ENCODE measurements at regions not wholly inside any gene's neighbourhood (a gene's known extent, or its start where the extent isn't known, plus 50 kb on each side); places are given as distances from the start of the nearest gene placed in this dataset.

GRCh38 chr6:25138233-25138933 is 140.8 kb upstream of the CARMIL1 start:
- peaks cover 7 to 10% (median 7%) of the 10 kb centered on the region in 3 experiments; a peak in 5 of 7 replicates for H3K36me3 Mint-ChIP-seq (ENCODE audit: insufficient read depth in 1 of 3, low read depth in 3 of 3)
- no peak overlapping the region for H3K4ac ChIP-seq (ENCODE audit: low read depth, low read length)
- H3K4me2 ChIP-seq (ENCODE audit: insufficient read depth, insufficient read length, low read length): no peak overlapping the region
- H3K4me3 Mint-ChIP-seq: no peak overlapping the region
- H2BK12ac ChIP-seq (ENCODE audit: insufficient read length, low read depth, low read length): no peak overlapping the region
- H3K14ac ChIP-seq (ENCODE audit: insufficient read depth, low read length): no peak overlapping the region
- no peak overlapping the region for H3K18ac ChIP-seq (ENCODE audit: insufficient read length, low read depth, low read length)
- no peak overlapping the region for H3K27ac ChIP-seq (ENCODE audit: insufficient read length, low read depth, low read length)
- no peaks in the 10 kb centered on the region; the same call in 1 of the 2 replicates for H3K27me3 Mint-ChIP-seq (ENCODE audit: low read depth)
- no peak overlapping the region for H3K23ac ChIP-seq (ENCODE audit: insufficient read length, low read depth, low read length)
- no peaks in the 10 kb centered on the region for H4K20me1 ChIP-seq (ENCODE audit: control insufficient read depth, insufficient read depth, insufficient read length)
- no peaks in the 10 kb centered on the region for H3K27me3 ChIP-seq (ENCODE audit: insufficient read depth, low read length)
- no peak overlapping the region for H2BK5ac ChIP-seq (ENCODE audit: insufficient read length, low read length)
- H4K8ac ChIP-seq (replicated peaks; ENCODE audit: insufficient read length, low read depth, low read length): no peak overlapping the region
- H3K56ac ChIP-seq (ENCODE audit: insufficient read length, low read depth, low read length): no peak overlapping the region
- WGBS (ENCODE audit: extremely low coverage, insufficient read length, low lambda C conversion rate): no CpG with 5 or more reads among the region's 7 CpGs
- no peak overlapping the region for H4K91ac ChIP-seq (ENCODE audit: insufficient read length, low read depth, low read length)
- no peak overlapping the region for H3K27ac Mint-ChIP-seq
- no peak overlapping the region for H2AK5ac ChIP-seq (ENCODE audit: insufficient read length, low read length)
- H3K9ac ChIP-seq (ENCODE audit: extremely low read depth, insufficient read length, low read length): no peak overlapping the region
- no peaks in the 10 kb centered on the region for H3K79me1 ChIP-seq (ENCODE audit: insufficient read depth, low read depth, low read length, poor library complexity, severe bottlenecking)
- H3K4me1 ChIP-seq (ENCODE audit: insufficient read depth, low read length): no peaks in the 10 kb centered on the region
- no peak overlapping the region for H2AFZ ChIP-seq (ENCODE audit: low read length)
- no peak for DNase-seq
- no peak overlapping the region for H2BK20ac ChIP-seq (ENCODE audit: low read depth, low read length, poor library complexity, severe bottlenecking)
- H3K4me1 Mint-ChIP-seq: no peaks in the 10 kb centered on the region
- no peak overlapping the region for H4K5ac ChIP-seq (ENCODE audit: insufficient read length, low read depth, low read length)
- no peak overlapping the region for H2BK120ac ChIP-seq (ENCODE audit: low read depth, low read length, poor library complexity, severe bottlenecking)
- no peak for TF ChIP-seq CTCF (conservative IDR thresholded peaks at IDR 0.05)
- no peak overlapping the region for H3T11ph ChIP-seq (ENCODE audit: low read length)
- no peaks in the 10 kb centered on the region for H3K23me2 ChIP-seq (ENCODE audit: insufficient read length, low read depth, low read length, poor library complexity, severe bottlenecking)
- H3K79me2 ChIP-seq (ENCODE audit: insufficient read depth, low read length): no peaks in the 10 kb centered on the region
- H3K9me3 Mint-ChIP-seq: peaks cover 14 to 26% of the 10 kb centered on the region in 2 experiments
- H3K9me3 ChIP-seq (ENCODE audit: control insufficient read depth, low read depth, low read length): peaks cover 4% of the 10 kb centered on the region
- no peak overlapping the region for H2BK15ac ChIP-seq (ENCODE audit: low read depth, low read length)

Measured in H9 (cell line).